ENCODE measurements at regions not wholly inside any gene's neighbourhood (a gene's known extent, or its start where the extent isn't known, plus 50 kb on each side); places are given as distances from the start of the nearest gene placed in this dataset.

DNA sequence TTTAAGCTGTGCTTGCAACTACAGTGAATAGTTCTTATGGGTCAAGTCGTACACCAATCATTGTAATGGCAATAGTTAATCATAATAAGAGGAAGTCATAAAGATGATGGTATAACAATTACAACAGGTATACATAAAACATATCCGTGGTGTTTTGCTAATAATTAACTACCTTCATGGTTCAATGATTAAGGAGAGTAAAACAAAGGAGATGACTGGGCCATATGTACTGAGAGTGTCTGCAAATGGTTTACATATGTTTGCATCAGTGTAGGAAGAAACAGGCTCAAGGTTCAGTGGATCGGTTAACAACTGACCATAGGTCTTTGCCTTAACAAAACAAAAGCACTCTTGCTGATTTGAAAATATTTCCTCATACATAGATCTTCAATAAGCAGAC lies 253.0 kb downstream of the COX7B2 start:
- ChIA-PET POLR2A (no interaction called here), CTCF (no interaction called here)

DNA sequence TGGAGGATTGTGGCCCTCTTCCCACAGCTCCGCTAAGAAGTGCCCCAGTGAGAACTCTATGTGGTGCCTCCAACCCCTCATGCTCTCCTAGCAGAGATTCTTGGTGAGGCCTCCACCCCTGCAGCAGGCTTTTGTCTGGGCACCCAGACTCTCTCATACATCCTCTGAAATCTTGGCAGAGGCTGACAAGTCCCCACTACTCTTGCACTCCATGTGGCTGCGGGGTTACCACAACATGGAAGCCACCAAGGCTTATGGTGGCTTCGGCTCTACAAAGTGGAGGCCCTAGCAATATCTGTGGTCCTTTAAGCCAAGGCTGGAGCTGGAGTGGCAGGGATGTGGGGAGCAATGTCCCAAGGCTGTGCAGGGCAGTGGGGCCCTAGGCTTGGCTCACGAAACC lies 255.2 kb downstream of the COX7B2 start:
- Histone ChIP-seq H3K9me2 (ENCODE audit: insufficient read depth) (no peaks in the 10 kb centered on the region), H3K4me1 (ENCODE audit: control insufficient read depth in 1 of 2, insufficient read depth in 2 of 2, low read length in 2 of 2) (no peaks in the 10 kb centered on the region), H4K20me1 (ENCODE audit: insufficient read depth) (no peaks in the 10 kb centered on the region), H3K27ac (ENCODE audit: low read depth, low read length) (no peak overlapping the region), H3K9ac (ENCODE audit: low read length) (no peak overlapping the region), H2AFZ (ENCODE audit: low read depth, low read length, poor library complexity, severe bottlenecking) (no peak overlapping the region), H3K4me2 (ENCODE audit: low read length) (no peak overlapping the region), H3K9me3 (ENCODE audit: control insufficient read depth in 1 of 2, insufficient read depth in 1 of 2, low read depth in 1 of 2, low read length in 2 of 2) (peaks cover 0 to 13% of the 10 kb centered on the region in 2 experiments; a peak in 2 of 4 replicates), H3K36me3 (ENCODE audit: control insufficient read depth in 1 of 2, insufficient read depth in 2 of 2, low read length in 2 of 2) (no peaks in the 10 kb centered on the region), H3K27me3 (ENCODE audit: insufficient read depth, low read length) (no peaks in the 10 kb centered on the region), H3K79me2 (ENCODE audit: insufficient read depth, low read length) (no peaks in the 10 kb centered on the region), H3K4me3 (replicated peaks in 1 of 2; ENCODE audit: low read depth in 1 of 2, low read length in 2 of 2) (no peak overlapping the region)
- intact Hi-C loops (cut with micrococcal nuclease): no loop called here
- no peak for TF ChIP-seq POLR2AphosphoS5 (IDR thresholded peaks at IDR 0.05; ENCODE audit: low read depth, low read length)
- TF ChIP-seq, protein P1, sequence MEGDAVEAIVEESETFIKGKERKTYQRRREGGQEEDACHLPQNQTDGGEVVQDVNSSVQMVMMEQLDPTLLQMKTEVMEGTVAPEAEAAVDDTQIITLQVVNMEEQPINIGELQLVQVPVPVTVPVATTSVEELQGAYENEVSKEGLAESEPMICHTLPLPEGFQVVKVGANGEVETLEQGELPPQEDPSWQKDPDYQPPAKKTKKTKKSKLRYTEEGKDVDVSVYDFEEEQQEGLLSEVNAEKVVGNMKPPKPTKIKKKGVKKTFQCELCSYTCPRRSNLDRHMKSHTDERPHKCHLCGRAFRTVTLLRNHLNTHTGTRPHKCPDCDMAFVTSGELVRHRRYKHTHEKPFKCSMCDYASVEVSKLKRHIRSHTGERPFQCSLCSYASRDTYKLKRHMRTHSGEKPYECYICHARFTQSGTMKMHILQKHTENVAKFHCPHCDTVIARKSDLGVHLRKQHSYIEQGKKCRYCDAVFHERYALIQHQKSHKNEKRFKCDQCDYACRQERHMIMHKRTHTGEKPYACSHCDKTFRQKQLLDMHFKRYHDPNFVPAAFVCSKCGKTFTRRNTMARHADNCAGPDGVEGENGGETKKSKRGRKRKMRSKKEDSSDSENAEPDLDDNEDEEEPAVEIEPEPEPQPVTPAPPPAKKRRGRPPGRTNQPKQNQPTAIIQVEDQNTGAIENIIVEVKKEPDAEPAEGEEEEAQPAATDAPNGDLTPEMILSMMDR (IDR thresholded peaks at IDR 0.05 in 2 of 3, conservative IDR thresholded peaks at IDR 0.05 in 1 of 3; ENCODE audit: borderline replicate concordance in 1 of 3, insufficient read depth in 1 of 3, low read depth in 2 of 3, low read length in 2 of 3): no peak
- no peak for TF ChIP-seq EGR1 (IDR thresholded peaks at IDR 0.05; ENCODE audit: low read depth)
- TF ChIP-seq JUND (IDR thresholded peaks at IDR 0.05): no peak
- no peak for TF ChIP-seq ELF1 (IDR thresholded peaks at IDR 0.05; ENCODE audit: borderline replicate concordance, low read depth)
- TF ChIP-seq, protein P2, sequence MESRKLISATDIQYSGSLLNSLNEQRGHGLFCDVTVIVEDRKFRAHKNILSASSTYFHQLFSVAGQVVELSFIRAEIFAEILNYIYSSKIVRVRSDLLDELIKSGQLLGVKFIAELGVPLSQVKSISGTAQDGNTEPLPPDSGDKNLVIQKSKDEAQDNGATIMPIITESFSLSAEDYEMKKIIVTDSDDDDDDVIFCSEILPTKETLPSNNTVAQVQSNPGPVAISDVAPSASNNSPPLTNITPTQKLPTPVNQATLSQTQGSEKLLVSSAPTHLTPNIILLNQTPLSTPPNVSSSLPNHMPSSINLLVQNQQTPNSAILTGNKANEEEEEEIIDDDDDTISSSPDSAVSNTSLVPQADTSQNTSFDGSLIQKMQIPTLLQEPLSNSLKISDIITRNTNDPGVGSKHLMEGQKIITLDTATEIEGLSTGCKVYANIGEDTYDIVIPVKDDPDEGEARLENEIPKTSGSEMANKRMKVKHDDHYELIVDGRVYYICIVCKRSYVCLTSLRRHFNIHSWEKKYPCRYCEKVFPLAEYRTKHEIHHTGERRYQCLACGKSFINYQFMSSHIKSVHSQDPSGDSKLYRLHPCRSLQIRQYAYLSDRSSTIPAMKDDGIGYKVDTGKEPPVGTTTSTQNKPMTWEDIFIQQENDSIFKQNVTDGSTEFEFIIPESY (IDR thresholded peaks at IDR 0.05; ENCODE audit: extremely low read depth, insufficient replicate concordance, low read length): no peak
- TF ChIP-seq CEBPB (IDR thresholded peaks at IDR 0.05; ENCODE audit: low read depth): no peak
- TF ChIP-seq RAD21 (IDR thresholded peaks at IDR 0.05; ENCODE audit: low read depth): no peak
- TF ChIP-seq ZFX (IDR thresholded peaks at IDR 0.05): no peak
- no peak for TF ChIP-seq ZNF274 (IDR thresholded peaks at IDR 0.05; ENCODE audit: low read depth, low read length)
- no peak for TF ChIP-seq POLR2A (IDR thresholded peaks at IDR 0.05; ENCODE audit: borderline replicate concordance, extremely low read depth, insufficient read depth, insufficient read length)
- no peak for TF ChIP-seq CBX3 (IDR thresholded peaks at IDR 0.05; ENCODE audit: low read depth)
- no peak for TF ChIP-seq FOSL1 (IDR thresholded peaks at IDR 0.05; ENCODE audit: low read depth)
- no peak for TF ChIP-seq YY1 (IDR thresholded peaks at IDR 0.05; ENCODE audit: extremely low read depth, insufficient replicate concordance, low read depth, low read length)
- TF ChIP-seq, protein P3, sequence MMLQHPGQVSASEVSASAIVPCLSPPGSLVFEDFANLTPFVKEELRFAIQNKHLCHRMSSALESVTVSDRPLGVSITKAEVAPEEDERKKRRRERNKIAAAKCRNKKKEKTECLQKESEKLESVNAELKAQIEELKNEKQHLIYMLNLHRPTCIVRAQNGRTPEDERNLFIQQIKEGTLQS (IDR thresholded peaks at IDR 0.05): no peak
- POLR2A ChIA-PET: no interaction called here
- DNase-seq (ENCODE audit: low read depth, low spot score) (no peak), ATAC-seq (no peak)
- CTCF ChIA-PET: no interaction called here
- RAD21 ChIA-PET (ENCODE audit: low non-redundant PET in 1 of 2, low total read pairs in 2 of 2, uncharacterized antibody in 2 of 2, unreplicated experiment in 2 of 2): no interaction called here
- BruUV-seq (replicated peaks): no TSS peak

More for the DNA sequence above, 253.0 kb downstream of the COX7B2 start:
- Histone ChIP-seq H3K9ac (ENCODE audit: low read length) (no peak overlapping the region), H2AFZ (ENCODE audit: low read depth, low read length, poor library complexity, severe bottlenecking) (no peak overlapping the region), H3K27ac (ENCODE audit: low read depth, low read length) (no peak overlapping the region), H3K27me3 (ENCODE audit: insufficient read depth, low read length) (no peaks in the 10 kb centered on the region), H3K9me3 (ENCODE audit: control insufficient read depth in 1 of 2, insufficient read depth in 1 of 2, low read depth in 1 of 2, low read length in 2 of 2) (peaks cover 0 to 17% of the 10 kb centered on the region in 2 experiments; a peak in 2 of 4 replicates), H3K79me2 (ENCODE audit: insufficient read depth, low read length) (no peaks in the 10 kb centered on the region), H4K20me1 (ENCODE audit: insufficient read depth) (no peaks in the 10 kb centered on the region), H3K9me2 (ENCODE audit: insufficient read depth) (no peaks in the 10 kb centered on the region), H3K4me2 (ENCODE audit: low read length) (no peak overlapping the region), H3K4me3 (replicated peaks in 1 of 2; ENCODE audit: low read depth in 1 of 2, low read length in 2 of 2) (no peak overlapping the region), H3K36me3 (ENCODE audit: control insufficient read depth in 1 of 2, insufficient read depth in 2 of 2, low read length in 2 of 2) (no peaks in the 10 kb centered on the region), H3K4me1 (ENCODE audit: control insufficient read depth in 1 of 2, insufficient read depth in 2 of 2, low read length in 2 of 2) (no peaks in the 10 kb centered on the region)
- intact Hi-C loops (cut with micrococcal nuclease): no loop called here
- RAD21 ChIA-PET (ENCODE audit: low non-redundant PET in 1 of 2, low total read pairs in 2 of 2, uncharacterized antibody in 2 of 2, unreplicated experiment in 2 of 2): no interaction called here
- BruUV-seq (replicated peaks): no TSS peak
- DNase-seq (ENCODE audit: low read depth, low spot score): no peak
- ATAC-seq: no peak
- no peak for TF ChIP-seq YY1 (IDR thresholded peaks at IDR 0.05; ENCODE audit: extremely low read depth, insufficient replicate concordance, low read depth, low read length)
- TF ChIP-seq SIN3A (IDR thresholded peaks at IDR 0.05; ENCODE audit: low read depth): no peak
- TF ChIP-seq POLR2AphosphoS5 (IDR thresholded peaks at IDR 0.05; ENCODE audit: low read depth, low read length): no peak
- TF ChIP-seq, protein P4, sequence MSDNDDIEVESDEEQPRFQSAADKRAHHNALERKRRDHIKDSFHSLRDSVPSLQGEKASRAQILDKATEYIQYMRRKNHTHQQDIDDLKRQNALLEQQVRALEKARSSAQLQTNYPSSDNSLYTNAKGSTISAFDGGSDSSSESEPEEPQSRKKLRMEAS (IDR thresholded peaks at IDR 0.05): no peak
- TF ChIP-seq, protein P3 (IDR thresholded peaks at IDR 0.05): no peak
- no peak for TF ChIP-seq ELF1 (IDR thresholded peaks at IDR 0.05; ENCODE audit: borderline replicate concordance, low read depth)

All from HCT116 (cell line).